Nephron progenitor cell (in vitro differentiated cells): ENCODE measurements at regions not wholly inside any gene's neighbourhood (a gene's known extent, or its start where the extent isn't known, plus 50 kb on each side); places are given as distances from the start of the nearest gene placed in this dataset.

Experiments
- DNase-seq: peaks from one replicate; pipeline ENCODE4 v3.0.0; 2021
- H3K27ac Mint-ChIP-seq: 2 replicates; pipeline ENCODE4 v1.8.0; 2021; ENCODE audit warnings: mild to moderate bottlenecking, moderate library complexity, mixed read lengths
- H3K27me3 Mint-ChIP-seq: 2 replicates; pipeline ENCODE4 v1.8.0; 2021; ENCODE audit warnings: mild to moderate bottlenecking, low read depth, mixed read lengths; ENCODE audit not compliant: poor library complexity
- H3K36me3 Mint-ChIP-seq: 2 replicates; pipeline ENCODE4 v1.8.0; 2021; ENCODE audit warnings: low read depth, mixed read lengths
- H3K4me1 Mint-ChIP-seq: 2 replicates; pipeline ENCODE4 v1.8.0; 2021; ENCODE audit warnings: mixed read lengths
- H3K4me3 Mint-ChIP-seq: 2 replicates; pipeline ENCODE4 v1.8.0; 2021; ENCODE audit warnings: mild to moderate bottlenecking, moderate library complexity, mixed read lengths
- H3K9me3 Mint-ChIP-seq: 2 replicates; pipeline ENCODE4 v1.8.0; 2021; ENCODE audit warnings: mild to moderate bottlenecking, moderate library complexity, mixed read lengths
- TF ChIP-seq, protein P1 (sequence below): fragments of 200-600 bp; sonication (generic); IDR thresholded peaks from 2 replicates; pipeline ENCODE4 v1.5.0; 2021; ENCODE audit warnings: antibody characterized with exemption

DNA sequence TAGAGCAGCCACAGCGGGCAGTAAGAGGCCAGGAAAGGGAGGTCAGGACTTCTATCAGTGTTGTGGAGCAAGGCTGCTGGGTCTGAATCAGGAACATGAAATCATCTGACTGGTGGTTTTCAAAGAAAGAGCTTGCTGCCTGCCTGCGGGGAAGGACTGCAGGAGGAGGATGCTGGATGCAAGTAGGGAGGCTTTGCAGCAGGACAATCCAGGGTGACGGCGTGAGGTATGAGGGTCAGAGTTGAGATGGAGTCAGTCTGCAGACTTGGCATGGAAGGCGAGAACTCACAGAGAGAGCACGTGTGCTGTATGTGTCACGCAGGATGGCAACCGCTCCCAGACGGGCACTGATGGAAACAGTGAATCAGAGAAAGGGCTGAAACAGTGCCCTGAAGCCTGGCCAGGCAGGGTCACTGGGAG, 59.2 kb upstream of the CD93 start:
- TF ChIP-seq, protein P1, sequence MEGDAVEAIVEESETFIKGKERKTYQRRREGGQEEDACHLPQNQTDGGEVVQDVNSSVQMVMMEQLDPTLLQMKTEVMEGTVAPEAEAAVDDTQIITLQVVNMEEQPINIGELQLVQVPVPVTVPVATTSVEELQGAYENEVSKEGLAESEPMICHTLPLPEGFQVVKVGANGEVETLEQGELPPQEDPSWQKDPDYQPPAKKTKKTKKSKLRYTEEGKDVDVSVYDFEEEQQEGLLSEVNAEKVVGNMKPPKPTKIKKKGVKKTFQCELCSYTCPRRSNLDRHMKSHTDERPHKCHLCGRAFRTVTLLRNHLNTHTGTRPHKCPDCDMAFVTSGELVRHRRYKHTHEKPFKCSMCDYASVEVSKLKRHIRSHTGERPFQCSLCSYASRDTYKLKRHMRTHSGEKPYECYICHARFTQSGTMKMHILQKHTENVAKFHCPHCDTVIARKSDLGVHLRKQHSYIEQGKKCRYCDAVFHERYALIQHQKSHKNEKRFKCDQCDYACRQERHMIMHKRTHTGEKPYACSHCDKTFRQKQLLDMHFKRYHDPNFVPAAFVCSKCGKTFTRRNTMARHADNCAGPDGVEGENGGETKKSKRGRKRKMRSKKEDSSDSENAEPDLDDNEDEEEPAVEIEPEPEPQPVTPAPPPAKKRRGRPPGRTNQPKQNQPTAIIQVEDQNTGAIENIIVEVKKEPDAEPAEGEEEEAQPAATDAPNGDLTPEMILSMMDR = no peak
- no peak for DNase-seq
- Mint-ChIP-seq H3K4me3 (no peak overlapping the region), H3K9me3 (peaks cover 17% of the 10 kb centered on the region), H3K36me3 (no peaks in the 10 kb centered on the region), H3K27me3 (peaks cover 8% of the 10 kb centered on the region), H3K27ac (peak overlapping the region; percentile 60), H3K4me1 (peaks cover 25% of the 10 kb centered on the region)

DNA sequence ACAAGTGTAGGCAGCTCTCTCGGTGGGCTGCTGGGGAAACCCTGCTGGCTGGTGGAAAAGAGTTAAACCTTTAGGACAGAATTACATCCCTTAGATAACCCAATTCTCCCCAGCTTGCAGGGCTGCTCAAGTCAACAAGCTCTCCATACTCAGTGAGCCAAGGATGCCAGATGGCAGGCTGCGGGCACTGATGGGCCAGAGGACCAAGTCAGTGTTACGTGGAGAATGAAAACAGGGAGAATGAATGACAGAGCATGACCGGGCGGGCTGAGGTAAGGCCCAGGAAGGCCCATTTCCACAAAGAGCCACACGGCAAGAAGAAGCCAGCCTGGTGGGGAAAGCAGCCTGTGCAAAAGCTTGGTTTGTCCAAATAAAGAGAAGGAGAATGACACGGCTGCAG, 58.7 kb upstream of the CD93 start:
- peaks cover 25% of the 10 kb centered on the region for H3K4me1 Mint-ChIP-seq
- peaks cover 17% of the 10 kb centered on the region for H3K9me3 Mint-ChIP-seq
- peak overlapping the region; percentile 60 for H3K27ac Mint-ChIP-seq
- H3K27me3 Mint-ChIP-seq = peaks cover 7% of the 10 kb centered on the region
- H3K36me3 Mint-ChIP-seq = no peaks in the 10 kb centered on the region
- DNase-seq = no peak
- no peak overlapping the region for H3K4me3 Mint-ChIP-seq
- TF ChIP-seq, protein P1 = no peak

DNA sequence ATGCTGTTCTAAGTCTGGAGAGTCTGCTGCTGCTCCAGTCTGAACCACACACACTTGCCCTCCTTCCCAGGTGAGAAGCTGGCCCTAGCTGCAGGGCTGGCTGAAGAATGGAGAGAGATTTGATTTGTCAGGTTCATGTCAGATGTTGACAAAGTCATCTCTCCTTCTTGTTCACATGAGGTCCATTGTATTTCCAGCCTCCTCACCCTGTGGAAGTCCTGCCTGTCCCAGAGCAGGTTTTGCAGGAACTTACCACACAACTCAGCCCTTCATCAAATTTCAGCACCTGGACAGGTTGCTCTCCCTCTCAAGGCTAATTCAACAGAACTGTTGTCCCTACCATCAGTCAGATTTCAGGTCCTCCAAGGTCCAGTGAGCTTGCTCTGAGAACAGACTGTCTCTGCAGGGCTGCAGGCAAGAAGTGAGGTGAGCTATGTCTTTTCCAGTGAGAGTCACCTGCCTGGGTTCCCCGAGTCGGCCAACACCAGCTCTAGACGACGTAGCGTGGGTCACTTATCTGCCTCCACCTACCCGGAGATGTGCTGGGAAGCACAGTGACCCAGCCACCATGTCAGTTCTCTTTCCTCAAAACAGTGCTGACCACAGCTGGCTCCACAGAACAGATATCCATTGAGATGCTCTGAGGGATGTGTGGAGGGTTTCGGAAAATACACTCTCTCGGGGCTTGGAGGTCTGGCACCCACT, 58.0 kb upstream of the CD93 start:
- peaks cover 17% of the 10 kb centered on the region for H3K9me3 Mint-ChIP-seq
- DNase-seq = no peak
- no peak overlapping the region for H3K4me3 Mint-ChIP-seq
- peaks cover 25% of the 10 kb centered on the region for H3K4me1 Mint-ChIP-seq
- H3K27ac Mint-ChIP-seq = no peak overlapping the region
- no peaks in the 10 kb centered on the region for H3K36me3 Mint-ChIP-seq
- TF ChIP-seq, protein P1 = no peak
- H3K27me3 Mint-ChIP-seq = peaks cover 7% of the 10 kb centered on the region

DNA sequence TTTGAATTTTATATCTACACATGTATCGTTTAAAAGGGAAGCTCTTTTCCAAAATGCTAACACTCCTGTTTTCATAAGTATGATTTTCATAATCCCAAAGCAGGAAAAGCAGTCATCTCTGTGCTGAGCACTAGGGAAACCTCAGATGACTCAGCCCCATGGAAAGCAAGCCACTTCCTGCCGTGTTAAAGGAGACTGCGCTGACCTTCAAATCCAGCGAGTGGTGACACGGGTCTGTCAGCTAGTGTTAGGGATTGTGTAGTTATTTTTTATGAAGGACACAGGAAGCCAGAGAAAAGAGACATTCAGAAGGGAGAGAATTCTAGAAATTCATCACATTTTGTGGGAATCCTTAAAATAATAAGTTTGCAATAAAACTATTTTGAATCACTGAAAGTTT, 57.0 kb upstream of the CD93 start:
- TF ChIP-seq, protein P1 = no peak
- Mint-ChIP-seq H3K27ac (no peak overlapping the region), H3K9me3 (peaks cover 17% of the 10 kb centered on the region), H3K4me3 (no peak overlapping the region), H3K4me1 (peaks cover 24% of the 10 kb centered on the region), H3K27me3 (peaks cover 7% of the 10 kb centered on the region), H3K36me3 (no peaks in the 10 kb centered on the region)
- DNase-seq = no peak

DNA sequence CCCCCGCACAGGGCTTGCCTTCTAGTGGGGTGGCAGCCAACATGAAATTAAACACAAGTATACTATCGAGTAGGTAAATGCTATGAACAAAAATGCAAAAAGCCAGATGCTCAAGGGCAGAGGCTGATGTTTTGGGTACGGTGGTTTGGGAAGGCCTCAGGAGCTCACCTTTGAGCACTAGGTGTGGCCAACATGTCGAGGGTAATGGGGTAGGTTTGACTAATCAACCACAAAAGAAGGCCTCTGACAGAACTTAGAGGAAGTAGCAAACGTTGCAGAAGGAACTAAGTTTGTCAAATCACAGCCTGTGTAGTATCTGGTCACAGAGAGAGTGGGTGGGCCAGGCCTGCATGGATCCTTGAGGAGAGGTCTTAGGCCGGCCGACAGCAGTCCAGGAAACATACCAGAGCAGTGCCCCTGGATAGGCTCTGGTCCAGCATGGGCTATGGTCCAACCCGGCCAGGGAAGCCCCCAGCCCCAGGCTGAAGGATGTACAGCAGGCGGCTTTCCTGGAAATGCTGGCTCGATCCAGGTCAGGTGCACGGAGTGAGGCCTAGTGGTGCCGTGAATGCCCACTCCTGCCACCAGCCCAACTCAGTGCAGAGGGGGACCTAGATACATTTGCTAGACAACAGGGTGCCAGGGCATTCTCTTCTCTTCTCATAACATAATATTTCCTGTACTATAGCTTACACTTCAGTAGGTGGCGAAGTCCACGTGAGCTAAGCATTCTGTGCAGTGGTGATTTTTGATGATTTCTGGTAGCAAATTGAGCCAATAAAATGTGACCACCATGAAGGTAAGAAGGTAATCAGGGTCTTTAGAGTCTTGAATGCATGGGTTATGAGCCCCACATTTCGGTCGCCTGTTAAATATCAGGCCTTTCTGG, 56.3 kb upstream of the CD93 start:
- Mint-ChIP-seq H3K27ac (no peak overlapping the region), H3K27me3 (peaks cover 7% of the 10 kb centered on the region), H3K36me3 (no peaks in the 10 kb centered on the region), H3K4me1 (peaks cover 21% of the 10 kb centered on the region), H3K9me3 (peaks cover 17% of the 10 kb centered on the region), H3K4me3 (no peak overlapping the region)
- no peak for DNase-seq
- TF ChIP-seq, protein P1 = no peak
